Pancreas (tissue), 10 donors: ENCODE measurements at regions not wholly inside any gene's neighbourhood (a gene's known extent, or its start where the extent isn't known, plus 50 kb on each side); places are given as distances from the start of the nearest gene placed in this dataset.
A peak's percentile ranks its signal among the peaks of the same experiment; 100 is the strongest.

Experiments used
- ATAC-seq, 4 donors: fragments of 200-7000 bp; cut with Tn5 transposase; one replicate each; pipeline versions ENCODE4 v1.8.0 to v1.9.1; 2020; ENCODE audit warnings: mild to moderate bottlenecking in 4 of 4, moderate library complexity in 4 of 4
- DNase-seq, 6 donors: peaks; one replicate each; pipeline ENCODE4 v3.0.0-alpha.2; 2020
- FAIRE-seq: peaks from 2 replicates; lab custom pipeline; 2012; peaks lifted over from hg19 to GRCh38; lab: Jason Lieb, UNC
- H3K27ac ChIP-seq, 4 donors: fragments of 200-600 bp; sonication (generic); 1 replicate in 3 of 4; 2 replicates in 1 of 4; pipeline versions ENCODE4 v1.5.0 to v1.8.0; 2020
- H3K27me3 ChIP-seq, 4 donors: fragments of 200-600 bp; one replicate each; pipeline ENCODE4 v1.8.0; 2021
- H3K36me3 ChIP-seq, 3 donors: fragments of 200-600 bp; sonication (generic) in 1 of 3; one replicate each; pipeline versions ENCODE4 v1.5.0 to v1.8.0; 2020 to 2021
- H3K4me1 ChIP-seq, 3 donors: fragments of 200-600 bp; one replicate each; pipeline ENCODE4 v1.8.0; 2021
- H3K4me3 ChIP-seq, 4 donors: fragments of 200-600 bp; sonication (generic) in 2 of 4; one replicate each; pipeline versions ENCODE4 v1.5.0 to v1.8.0; 2020 to 2021
- H3K9me3 ChIP-seq, 4 donors: fragments of 200-600 bp; one replicate each; pipeline ENCODE4 v1.8.0; 2021
- WGBS, 2 donors: extraction: QIAGEN DNeasy Blood & Tissue Kit; methylation state at CpG; one replicate each; pipeline ENCODE4 v1.1.7; 2013; 5-methylcytosine and 5-hydroxymethylcytosine counted together
- intact Hi-C, 3 donors: fragments of 100-400 bp; cut with DNase I; formaldehyde crosslinking; loops; one replicate each; pipeline versions ENCODE4 v1.11.1 to v1.14.2; 2022
- TF ChIP-seq, protein P1 (sequence below), 4 donors: fragments of 200-600 bp; sonication (generic) in 3 of 4; IDR thresholded peaks; one replicate each; pipeline versions ENCODE4 v1.5.0 to v1.8.0; 2021; ENCODE audit warnings: antibody characterized with exemption in 4 of 4
- donor health status: healthy with polysubstance abuse.
- donor health status: DM: no; HTN: no; CAD: no; lungs with moderate emphysema.
- donor health status: DM: no; HTN: no; CAD: no.
- donor health status: control.
- donor health status: control.
- donor health status: Bipolar disorder and iron deficiency.
- donor health status: DM: yes; HTN: yes; CAD: no.
- donor health status: DM: no; HTN: no; CAD: no.
- donor health status: DM: no; HTN: no; CAD: no.
- donor health status: DM: yes; HTN: yes; CAD: no.

DNA sequence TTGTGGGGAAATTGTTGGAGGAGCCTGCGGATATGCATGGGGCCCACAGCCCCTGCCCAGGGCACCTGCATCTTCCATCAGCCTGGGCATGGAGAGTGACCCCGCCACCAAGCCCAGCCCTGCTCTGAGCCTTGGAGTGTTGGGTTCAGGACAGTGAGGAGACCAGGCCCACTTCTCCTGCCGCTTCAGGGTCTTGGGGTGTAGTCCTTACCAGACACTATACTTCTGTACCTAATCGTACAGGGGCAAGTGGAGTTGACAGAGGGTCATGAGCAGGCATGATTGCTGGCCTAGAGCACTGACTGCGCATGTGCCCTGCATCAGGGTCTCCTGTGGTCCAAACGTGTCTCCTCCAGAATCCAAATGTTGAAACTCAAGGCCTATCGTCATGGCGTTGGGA is 108.9 kb upstream of the ZNF236 start:
- Histone ChIP-seq H3K27ac (no peak overlapping the region), H3K9me3 (no peaks in the 10 kb centered on the region), H3K4me3 (no peak overlapping the region), H3K36me3 (no peaks in the 10 kb centered on the region), H3K4me1 (no peaks in the 10 kb centered on the region), H3K27me3 (no peaks in the 10 kb centered on the region)
- no peak for FAIRE-seq
- DNase-seq = no peak
- TF ChIP-seq, protein P1, sequence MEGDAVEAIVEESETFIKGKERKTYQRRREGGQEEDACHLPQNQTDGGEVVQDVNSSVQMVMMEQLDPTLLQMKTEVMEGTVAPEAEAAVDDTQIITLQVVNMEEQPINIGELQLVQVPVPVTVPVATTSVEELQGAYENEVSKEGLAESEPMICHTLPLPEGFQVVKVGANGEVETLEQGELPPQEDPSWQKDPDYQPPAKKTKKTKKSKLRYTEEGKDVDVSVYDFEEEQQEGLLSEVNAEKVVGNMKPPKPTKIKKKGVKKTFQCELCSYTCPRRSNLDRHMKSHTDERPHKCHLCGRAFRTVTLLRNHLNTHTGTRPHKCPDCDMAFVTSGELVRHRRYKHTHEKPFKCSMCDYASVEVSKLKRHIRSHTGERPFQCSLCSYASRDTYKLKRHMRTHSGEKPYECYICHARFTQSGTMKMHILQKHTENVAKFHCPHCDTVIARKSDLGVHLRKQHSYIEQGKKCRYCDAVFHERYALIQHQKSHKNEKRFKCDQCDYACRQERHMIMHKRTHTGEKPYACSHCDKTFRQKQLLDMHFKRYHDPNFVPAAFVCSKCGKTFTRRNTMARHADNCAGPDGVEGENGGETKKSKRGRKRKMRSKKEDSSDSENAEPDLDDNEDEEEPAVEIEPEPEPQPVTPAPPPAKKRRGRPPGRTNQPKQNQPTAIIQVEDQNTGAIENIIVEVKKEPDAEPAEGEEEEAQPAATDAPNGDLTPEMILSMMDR (IDR thresholded peaks at IDR 0.05) = no peak
- ATAC-seq = no peak
- intact Hi-C loops = no loop called here
- WGBS, 2 donors = 83 to 91% methylated on average over 8 of the region's 8 CpGs

DNA sequence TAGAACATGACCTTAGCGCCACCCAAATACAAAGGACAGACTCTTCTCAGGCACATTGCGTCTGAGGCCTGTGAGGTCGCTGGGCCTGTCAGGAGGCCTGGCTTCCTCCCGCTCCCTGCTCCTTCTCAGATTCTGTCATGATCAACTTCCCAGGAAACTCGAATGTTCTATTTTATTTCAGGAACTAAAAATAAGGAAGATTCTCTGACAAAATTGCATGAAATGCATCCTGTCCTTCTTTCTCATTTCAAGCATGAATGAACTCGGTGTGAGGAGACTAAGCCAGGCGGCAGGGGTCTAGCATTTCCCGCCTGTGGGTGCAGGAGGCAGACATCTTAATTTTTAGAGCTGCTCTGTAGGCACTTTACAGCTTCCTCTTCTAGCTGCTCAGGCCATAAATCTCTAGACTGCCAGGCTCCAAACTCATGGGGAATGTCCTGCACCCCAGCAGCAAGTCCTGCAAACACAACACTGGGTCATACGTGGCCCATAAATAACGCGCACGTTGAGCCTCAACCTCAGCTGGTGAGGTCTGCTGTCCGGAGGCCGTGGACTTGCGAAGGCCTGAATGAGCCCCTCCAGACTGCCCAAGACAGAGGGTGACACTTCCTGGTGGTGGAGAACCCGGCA is 109.7 kb upstream of the ZNF236 start:
- Histone ChIP-seq H3K9me3 (no peaks in the 10 kb centered on the region), H3K27me3 (no peaks in the 10 kb centered on the region), H3K4me3 (no peak overlapping the region), H3K4me1 (no peaks in the 10 kb centered on the region), H3K36me3 (no peaks in the 10 kb centered on the region), H3K27ac (no peak overlapping the region)
- DNase-seq (no peak), ATAC-seq (no peak), FAIRE-seq (no peak)
- WGBS, 2 donors = 83 to 87% methylated on average over 16 of the region's 16 CpGs
- intact Hi-C loops = no loop called here
- TF ChIP-seq, protein P1 (IDR thresholded peaks at IDR 0.05) = no peak

DNA sequence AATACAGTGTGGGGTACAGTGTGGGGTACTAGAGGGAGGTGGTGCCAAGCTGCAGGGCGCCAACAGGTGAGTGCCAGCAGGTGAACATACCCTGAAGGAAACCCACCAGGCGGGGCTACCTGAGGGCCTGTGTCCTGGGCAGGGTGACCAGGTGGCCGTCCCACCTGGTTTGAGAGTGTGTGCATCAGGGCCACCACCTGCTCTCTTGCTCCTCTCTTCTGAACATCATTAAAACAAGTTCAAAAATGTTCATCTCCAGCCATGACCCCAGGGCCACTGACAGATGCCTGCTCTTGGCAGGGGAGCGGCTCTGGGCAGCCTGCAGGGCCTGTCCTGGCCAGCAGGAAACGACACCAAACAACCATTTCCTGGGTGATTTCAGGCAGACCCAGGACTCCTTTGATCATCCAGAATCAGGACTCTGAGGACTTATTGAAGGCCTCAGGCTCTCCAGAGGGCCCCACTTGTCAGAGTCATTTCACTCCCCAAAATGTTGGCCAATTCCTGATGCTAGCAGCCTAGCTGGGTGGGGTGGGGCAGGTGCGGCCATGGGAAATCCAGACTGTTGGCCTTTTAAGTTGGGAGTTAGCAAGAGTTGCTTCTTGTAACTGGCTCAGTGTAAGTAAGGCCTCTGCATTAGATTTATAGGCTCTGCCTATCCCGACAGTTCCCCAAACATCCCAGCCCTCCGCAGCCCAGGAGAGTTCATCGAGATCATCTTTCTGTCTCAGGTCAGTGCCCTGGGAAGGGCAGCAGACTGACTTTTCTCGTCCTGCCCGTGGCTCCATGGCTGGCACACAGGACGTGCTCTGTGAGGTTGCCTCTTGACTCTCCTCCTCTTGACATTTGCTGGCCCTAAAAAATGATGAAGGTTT is 111.5 kb upstream of the ZNF236 start:
- H3K27ac ChIP-seq = no peak overlapping the region
- no peak overlapping the region for H3K4me3 ChIP-seq
- H3K36me3 ChIP-seq = no peaks in the 10 kb centered on the region
- intact Hi-C loops = no loop called here
- TF ChIP-seq, protein P1 (IDR thresholded peaks at IDR 0.05) = no peak
- no peak for FAIRE-seq
- 73 to 83% methylated on average over 12 of the region's 12 CpGs for WGBS, 2 donors
- H3K4me1 ChIP-seq = no peaks in the 10 kb centered on the region
- no peaks in the 10 kb centered on the region for H3K9me3 ChIP-seq
- ATAC-seq = no peak
- no peak for DNase-seq
- no peaks in the 10 kb centered on the region for H3K27me3 ChIP-seq

DNA sequence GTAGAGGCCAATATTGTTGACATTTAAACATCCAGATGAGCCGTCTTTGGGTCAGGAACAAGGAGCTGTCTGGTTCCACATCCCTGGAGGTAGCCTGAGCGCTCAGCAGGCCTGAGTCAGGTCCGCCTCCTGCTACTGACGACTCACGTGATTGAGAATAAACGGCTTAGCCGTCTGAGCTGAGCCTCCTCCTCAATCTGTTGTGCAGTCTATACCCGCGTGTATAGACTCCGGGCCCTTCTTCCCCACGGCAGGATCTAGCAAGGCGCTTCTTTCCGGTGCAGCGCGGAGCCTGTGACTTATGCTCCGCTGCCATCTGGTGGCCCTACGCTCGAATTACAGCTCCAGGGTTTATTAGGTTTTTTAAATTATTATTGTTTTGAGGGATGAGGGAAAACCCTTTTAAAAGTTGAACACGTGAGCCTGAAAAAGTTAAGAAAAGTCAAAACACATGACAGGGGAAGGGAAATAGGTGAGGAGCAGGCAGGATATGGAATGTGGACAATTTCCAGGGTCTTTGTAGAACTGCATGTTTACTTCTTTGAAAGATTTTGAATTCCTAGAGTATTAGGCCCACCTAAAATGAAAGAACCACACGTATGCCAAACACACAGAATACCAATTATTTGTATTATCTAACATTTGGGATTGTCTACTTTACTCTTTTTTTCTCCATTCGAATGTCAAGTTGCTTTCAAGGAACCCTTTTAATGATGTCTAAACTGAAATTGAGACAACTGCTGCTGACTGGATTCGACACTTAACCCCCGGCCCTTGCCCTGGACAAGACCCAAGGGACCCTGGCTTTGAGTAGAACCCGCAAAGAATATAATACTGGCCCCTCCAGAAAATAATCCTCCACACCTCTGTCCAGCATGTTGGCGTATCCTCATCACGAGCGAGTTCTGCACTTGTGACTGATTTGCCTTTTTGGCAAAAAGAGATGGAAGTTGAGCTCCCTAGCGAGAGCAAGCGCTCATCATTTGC is 112.4 kb upstream of the ZNF236 start:
- no peaks in the 10 kb centered on the region for H3K27me3 ChIP-seq
- no peak overlapping the region for H3K4me3 ChIP-seq
- no peaks in the 10 kb centered on the region for H3K36me3 ChIP-seq
- no peak overlapping the region for H3K27ac ChIP-seq
- FAIRE-seq (peak; percentile 83), DNase-seq (peak in 5 of 6 donors; percentile 9 to 76 (median 57)), ATAC-seq (peak; percentile 73 to 98 (median 94))
- H3K9me3 ChIP-seq = no peaks in the 10 kb centered on the region
- TF ChIP-seq, protein P1 (IDR thresholded peaks at IDR 0.05) = peak; percentile 63 to 83 (median 79)
- intact Hi-C loops = loop anchor here (5.0 to 10.0 kb wide), 3 partner anchors 305 to 313 kb away; no protein-coding TSS in a partner anchor
- no peaks in the 10 kb centered on the region for H3K4me1 ChIP-seq
- 29 to 34% methylated on average over 29 of the region's 29 CpGs for WGBS, 2 donors
